Heart right ventricle (tissue), 16 donors: ENCODE measurements at regions not wholly inside any gene's neighbourhood (a gene's known extent, or its start where the extent isn't known, plus 50 kb on each side); places are given as distances from the start of the nearest gene placed in this dataset.

Source experiments
- ATAC-seq, 8 donors: fragments of 200-7000 bp; cut with Tn5 transposase; one replicate each; pipeline ENCODE4 v1.9.1; 2020; ENCODE audit warnings: mild to moderate bottlenecking in 8 of 8, moderate library complexity in 8 of 8, moderate number of reproducible peaks in 1 of 8
- DNase-seq, 2 donors: peaks; one replicate each; pipeline ENCODE4 v3.0.0-alpha.2; 2020
- H3K27ac ChIP-seq, 10 donors: fragments of 200-600 bp; sonication (generic) in 2 of 10; one replicate each; pipeline versions ENCODE4 v1.5.0 to v1.8.0; 2020 to 2022; ENCODE audit warnings: mild to moderate bottlenecking in 3 of 10
- H3K27me3 ChIP-seq, 7 donors: fragments of 200-600 bp; one replicate each; pipeline ENCODE4 v1.8.0; 2021 to 2022; ENCODE audit warnings: mild to moderate bottlenecking in 2 of 7
- H3K36me3 ChIP-seq, 9 donors: fragments of 200-600 bp; sonication (generic) in 1 of 9; one replicate each; pipeline versions ENCODE4 v1.5.0 to v1.8.0; 2020 to 2022; ENCODE audit warnings: mild to moderate bottlenecking in 2 of 9
- H3K4me1 ChIP-seq, 9 donors: fragments of 200-600 bp; sonication (generic) in 1 of 9; one replicate each; pipeline versions ENCODE4 v1.5.0 to v1.8.0; 2020 to 2022; ENCODE audit warnings: mild to moderate bottlenecking in 4 of 9
- H3K4me3 ChIP-seq, 10 donors: fragments of 200-600 bp; sonication (generic) in 2 of 10; one replicate each; pipeline versions ENCODE4 v1.5.0 to v1.8.0; 2020 to 2022; ENCODE audit warnings: mild to moderate bottlenecking in 7 of 10, moderate library complexity in 2 of 10
- H3K9me3 ChIP-seq, 11 donors: fragments of 200-600 bp in 10 of 11; sonication (generic) in 2 of 11; one replicate each; pipeline versions ENCODE4 v1.5.0 to v1.8.0; 2013 to 2022; ENCODE audit warnings: mild to moderate bottlenecking in 2 of 11, control low read depth in 1 of 11, moderate library complexity in 1 of 11
- CTCF ChIP-seq, 9 donors: fragments of 200-600 bp; sonication (generic) in 2 of 9; IDR thresholded peaks; one replicate each; pipeline versions ENCODE4 v1.5.0 to v1.8.0; 2021 to 2022; ENCODE audit warnings: antibody characterized with exemption in 9 of 9, mild to moderate bottlenecking in 5 of 9, moderate library complexity in 1 of 9
- WGBS, 2 donors: extraction: QIAGEN DNeasy Blood & Tissue Kit; methylation state at CpG; one replicate each; pipeline ENCODE4 v1.1.7; 2013; ENCODE audit warnings: inconsistent platforms in 1 of 2; 5-methylcytosine and 5-hydroxymethylcytosine counted together
- intact Hi-C, 10 donors: fragments of 100-400 bp; cut with DNase I; formaldehyde crosslinking; loops; one replicate each; pipeline versions ENCODE4 v1.11.1 to v1.14.2; 2022
- donor health status: Arrhythmogenic right ventricular cardiomyopathy.
- donor health status: ischemic (EF 13 %, LVEDD 7.1; RV severe dilation, severe dysfunction).
- donor health status: healthy with polysubstance abuse.
- donor health status: DM: no; HTN: yes; CAD: no.
- donor health status: DM: no; HTN: no; CAD: no.
- donor health status: ischemic (EF 25% LVEDD 6.9; RV normal size, moderate dysfunction).
- donor health status: ischemic (EF 25% LVEDD 5.7; RV mildly dilated, moderate dysfunction).
- donor health status: healthy.
- donor health status: DM: yes; HTN: yes; CAD: no.
- donor health status: Ischemic cardiomyopathy.
- donor health status: ischemic (EF 35%, LVEDD 5.7; RV mildly dilated, moderate dysfunction).
- donor health status: nonischemic (EF 11% LVEDD 7.7; RV severe dilation, severe dysfunction).
- donor health status: DM: yes; HTN: yes; CAD: no.
- donor health status: PGD.
- donor health status: ischemic (EF 29% LVEDD 5.4; RV normal size, mild dysfunction).
- donor health status: nonischemic (EF 23%, LVEDD 6.1; RV moderate dilation, normal function).

- WGBS, 2 donors = 76 to 84% methylated on average over 6 of the region's 6 CpGs
- Histone ChIP-seq H3K9me3 (no peaks in the 10 kb centered on the region), H3K4me3 (no peak overlapping the region), H3K36me3 (no peaks in the 10 kb centered on the region), H3K4me1 (no peaks in the 10 kb centered on the region), H3K27ac (no peak overlapping the region), H3K27me3 (no peaks in the 10 kb centered on the region)
- no peak for TF ChIP-seq CTCF (IDR thresholded peaks at IDR 0.05)
- intact Hi-C loops = no loop called here
- ATAC-seq (no peak), DNase-seq (no peak)
These were observed 553.0 kb downstream of the JRKL start for GRCh38 chr11:96942855-96943254.

GRCh38 chr11:96943970-96944369, 554.2 kb downstream of the JRKL start:
- intact Hi-C loops = no loop called here
- 59 to 63% methylated on average over 1 of the region's 1 CpG for WGBS, 2 donors
- ATAC-seq (no peak), DNase-seq (no peak)
- Histone ChIP-seq H3K4me3 (no peak overlapping the region), H3K27ac (no peak overlapping the region), H3K27me3 (no peaks in the 10 kb centered on the region), H3K36me3 (no peaks in the 10 kb centered on the region), H3K9me3 (no peaks in the 10 kb centered on the region), H3K4me1 (no peaks in the 10 kb centered on the region)
- TF ChIP-seq CTCF (IDR thresholded peaks at IDR 0.05) = no peak

- DNase-seq (no peak), ATAC-seq (no peak)
- no peaks in the 10 kb centered on the region for H3K4me1 ChIP-seq
- H3K36me3 ChIP-seq = no peaks in the 10 kb centered on the region
- no peak overlapping the region for H3K4me3 ChIP-seq
- H3K27ac ChIP-seq = no peak overlapping the region
- intact Hi-C loops = no loop called here
- TF ChIP-seq CTCF (IDR thresholded peaks at IDR 0.05) = no peak
- H3K9me3 ChIP-seq = no peaks in the 10 kb centered on the region
- 92 to 97% methylated on average over 2 of the region's 2 CpGs for WGBS, 2 donors
- H3K27me3 ChIP-seq = no peaks in the 10 kb centered on the region
These were observed 558.3 kb downstream of the JRKL start for GRCh38 chr11:96948066-96948465.

GRCh38 chr11:96949464-96949863, 559.7 kb downstream of the JRKL start:
- 31 to 41% methylated on average over 2 of the region's 2 CpGs for WGBS, 2 donors
- ATAC-seq = no peak

More at GRCh38 chr11:96949464-96949863, 559.7 kb downstream of the JRKL start:
- Histone ChIP-seq H3K27ac (no peak overlapping the region), H3K4me3 (no peak overlapping the region), H3K36me3 (no peaks in the 10 kb centered on the region), H3K9me3 (peaks cover 0 to 5% (median 0%) of the 10 kb centered on the region in 11 donors), H3K27me3 (no peaks in the 10 kb centered on the region), H3K4me1 (no peaks in the 10 kb centered on the region)
- no peak for DNase-seq
- intact Hi-C loops = no loop called here
- no peak for TF ChIP-seq CTCF (IDR thresholded peaks at IDR 0.05)
